HepG2 (cell line): ENCODE measurements at regions not wholly inside any gene's neighbourhood (a gene's known extent, or its start where the extent isn't known, plus 50 kb on each side); places are given as distances from the start of the nearest gene placed in this dataset.

ENCODE experiments used
- ATAC-seq: fragments of 200-7000 bp; cut with Tn5 transposase; 3 replicates; pipeline ENCODE4 v1.9.1; 2020; ENCODE audit warnings: mild to moderate bottlenecking, moderate library complexity
- BruUV-seq: library from RNA; stranded (reverse); fragments of 400-500 nt; replicated peaks from 2 replicates; lab custom pipeline; 2021; lab: Mats Ljungman, UMichigan
- CTCF ChIA-PET: fragments of 300-600 bp; formaldehyde crosslinking; extraction: SDS; loops from one replicate; lab custom pipeline; 2021; ENCODE audit warnings: low total read pairs, inconsistent platforms, low intra/inter-chr PET ratio; lab: Yijun Ruan, JAX
- POLR2A ChIA-PET: fragments of 350-600 bp; sonication (Branson Sonifier 250); formaldehyde crosslinking; loops from one replicate; lab custom pipeline; 2020; ENCODE audit warnings: antibody characterized with exemption, inconsistent platforms; lab: Yijun Ruan, JAX
- DNase-seq: peaks from one replicate; pipeline ENCODE4 v3.0.0-alpha.2; 2015; ENCODE audit warnings: low spot score
- FAIRE-seq: peaks from 3 replicates; lab custom pipeline; 2011; peaks lifted over from hg19 to GRCh38; lab: Jason Lieb, UNC
- H2AFZ ChIP-seq: one replicate; pipeline ENCODE4 v1.6.1; 2011; ENCODE audit warnings: low read length, inconsistent platforms
- H3K27ac ChIP-seq: fragments of 300-600 bp; 3 replicates; pipeline ENCODE4 v1.8.0; 2011; ENCODE audit warnings: mixed run types, mild to moderate bottlenecking, mixed read lengths, low read length, inconsistent platforms; ENCODE audit not compliant: insufficient read depth; ENCODE audit errors: extremely low read length
- H3K27me3 ChIP-seq, 2 experiments: fragments of 200-600 bp in 1 of 2; 2 replicates in 1 of 2; 3 replicates in 1 of 2; pipeline versions ENCODE4 v1.6.0 to v1.8.0; 2011; ENCODE audit warnings: low read length in 2 of 2, mild to moderate bottlenecking in 2 of 2, moderate library complexity in 2 of 2, inconsistent platforms in 1 of 2; ENCODE audit not compliant: insufficient read depth in 2 of 2, control insufficient read depth in 1 of 2
- H3K36me3 ChIP-seq, 2 experiments: fragments of 200-600 bp in 1 of 2; replicated peaks in 1 of 2; 2 replicates in 1 of 2; 3 replicates in 1 of 2; pipeline versions ENCODE4 v1.5.1 to v1.8.0; 2011; ENCODE audit warnings: low read length in 2 of 2, inconsistent platforms in 1 of 2; ENCODE audit not compliant: insufficient read depth in 2 of 2, control insufficient read depth in 1 of 2
- H3K4me1 ChIP-seq: 2 replicates; pipeline ENCODE4 v1.5.1; 2012; ENCODE audit warnings: low read length, inconsistent platforms; ENCODE audit not compliant: insufficient read depth
- H3K4me2 ChIP-seq: 2 replicates; pipeline ENCODE4 v1.6.0; 2011; ENCODE audit warnings: low read depth, low read length, inconsistent platforms
- H3K4me3 ChIP-seq, 3 experiments: fragments of 200-600 bp in 1 of 3; sonication (generic), shearing (Covaris generic) in 1 of 3; replicated peaks in 1 of 3; 2 replicates each; pipeline ENCODE4 v1.5.1; 2011 to 2016; ENCODE audit warnings: low read length in 3 of 3, inconsistent platforms in 2 of 3, low read depth in 2 of 3, mild to moderate bottlenecking in 2 of 3, control low read depth in 1 of 3, mixed read lengths in 1 of 3; ENCODE audit not compliant: insufficient read depth in 1 of 3
- H3K79me2 ChIP-seq: one replicate; pipeline ENCODE4 v1.6.1; 2011; ENCODE audit warnings: low read length, inconsistent platforms; ENCODE audit not compliant: insufficient read depth
- H3K9ac ChIP-seq: 2 replicates; pipeline ENCODE4 v1.6.0; 2011; ENCODE audit warnings: mild to moderate bottlenecking, low read depth, low read length, inconsistent platforms; ENCODE audit not compliant: insufficient read depth
- H3K9me3 ChIP-seq: 2 replicates; pipeline ENCODE4 v1.5.1; 2012; ENCODE audit warnings: mild to moderate bottlenecking, low read length
- H4K20me1 ChIP-seq: 2 replicates; pipeline ENCODE4 v1.6.0; 2011; ENCODE audit warnings: inconsistent platforms, mild to moderate bottlenecking, low read length, moderate library complexity; ENCODE audit not compliant: insufficient read depth
- MIER2 ChIP-seq: IDR thresholded peaks from 2 replicates; pipeline ENCODE4 v1.6.1; 2016; ENCODE audit warnings: missing biosample characterization, missing genetic modification reagents
- RBM39 ChIP-seq: fragments of 200-400 bp; formaldehyde crosslinking; IDR thresholded peaks from one replicate; pipeline ENCODE4 v1.6.1; 2018; ENCODE audit warnings: antibody characterized with exemption, mild to moderate bottlenecking, low read depth, low read length; ENCODE audit not compliant: poor library complexity, severe bottlenecking
- ZBTB37 ChIP-seq: sonication (generic); formaldehyde crosslinking; IDR thresholded peaks from 2 replicates; pipeline ENCODE4 v1.4.0; 2020; ENCODE audit warnings: mild to moderate bottlenecking, missing genetic modification reagents
- ZNF530 ChIP-seq: sonication (generic); formaldehyde crosslinking; IDR thresholded peaks from 2 replicates; pipeline ENCODE4 v1.5.0; 2020; ENCODE audit warnings: low read depth, mild to moderate bottlenecking, missing genetic modification reagents
- ZSCAN29 ChIP-seq: sonication (generic); formaldehyde crosslinking; conservative IDR thresholded peaks from 2 replicates; pipeline ENCODE4 v1.4.0; 2020; ENCODE audit warnings: mild to moderate bottlenecking, missing genetic modification reagents
- WGBS: methylation state at CpG from one replicate; pipeline ENCODE4 v1.1.6; 2017; ENCODE audit warnings: low lambda C conversion rate; 5-methylcytosine and 5-hydroxymethylcytosine counted together
- in situ Hi-C: cut with HindIII; loops from 2 replicates; pipeline ENCODE4 v1.10.0; 2017; ENCODE audit warnings: low pct_unique_long_range_greater_than_20kb; ENCODE audit not compliant: extremely low pct_ligation_motif_present
- intact Hi-C: fragments of 100-400 bp; cut with micrococcal nuclease; formaldehyde crosslinking; loops from one replicate; pipeline ENCODE4 v1.10.0; 2022; ENCODE audit not compliant: unreplicated experiment
- TF ChIP-seq, protein P1 (sequence below): sonication (generic); formaldehyde crosslinking; IDR thresholded peaks from 2 replicates; pipeline ENCODE4 v1.4.0; 2020; ENCODE audit warnings: mild to moderate bottlenecking, missing genetic modification reagents

- Histone ChIP-seq H3K27ac (no peak overlapping the region), H3K36me3 (no peaks in the 10 kb centered on the region), H3K4me3 (no peak overlapping the region), H3K79me2 (no peaks in the 10 kb centered on the region), H3K4me1 (peaks cover 21% of the 10 kb centered on the region), H3K9me3 (no peaks in the 10 kb centered on the region), H2AFZ (no peak overlapping the region), H3K9ac (no peak overlapping the region), H4K20me1 (no peaks in the 10 kb centered on the region), H3K27me3 (0 out of 5 replicates have a peak, but pooled peaks cover 0 to 3% of the 10 kb centered on the region in 2 experiments), H3K4me2 (no peak overlapping the region)
- TF ChIP-seq ZNF530 (CRISPR knock-in tag) (no peak), RBM39 (no peak), MIER2 (CRISPR knock-in tag) (no peak), ZBTB37 (CRISPR knock-in tag) (no peak), ZSCAN29 (CRISPR knock-in tag) (no peak)
- TF ChIP-seq, protein P1, sequence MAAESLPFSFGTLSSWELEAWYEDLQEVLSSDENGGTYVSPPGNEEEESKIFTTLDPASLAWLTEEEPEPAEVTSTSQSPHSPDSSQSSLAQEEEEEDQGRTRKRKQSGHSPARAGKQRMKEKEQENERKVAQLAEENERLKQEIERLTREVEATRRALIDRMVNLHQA (CRISPR knock-in tag): no peak
- BruUV-seq: no TSS peak
- FAIRE-seq: no peak
- intact Hi-C loops (no loop called here), in situ Hi-C loops (no loop called here)
- no peak for DNase-seq
- no peak for ATAC-seq
- 76% methylated on average over 24 of the region's 27 CpGs for WGBS
- CTCF ChIA-PET: no interaction called here
- POLR2A ChIA-PET: interaction anchor here (1.2 kb wide), 1 partner anchor 20 kb away, joined by 3 read pairs; no protein-coding TSS in a partner anchor
These were observed 64.4 kb upstream of the LINC01488 start for GRCh38 chr11:69416762-69417698.
